GM23338 (cell line): ENCODE measurements at regions not wholly inside any gene's neighbourhood (a gene's known extent, or its start where the extent isn't known, plus 50 kb on each side); places are given as distances from the start of the nearest gene placed in this dataset.

Source experiments
- ATAC-seq: fragments of 200-7000 bp; cut with Tn5 transposase; 3 replicates; pipeline ENCODE4 v1.9.1; 2020
- DNase-seq: peaks from one replicate; pipeline ENCODE4 v3.0.0-alpha.2; 2015; ENCODE audit warnings: low spot score
- H2AFZ ChIP-seq: fragments of 200-600 bp; sonication (generic); 2 replicates; pipeline ENCODE4 v1.8.0; 2016; ENCODE audit warnings: antibody characterized with exemption, mild to moderate bottlenecking, moderate library complexity
- H3F3A ChIP-seq: fragments of 200-600 bp; sonication (generic); replicated peaks from 2 replicates; pipeline ENCODE4 v1.8.0; 2017; ENCODE audit warnings: antibody characterized with exemption, mixed run types, low read depth
- H3K27ac ChIP-seq: fragments of 200-600 bp; sonication (generic); 2 replicates; pipeline ENCODE4 v1.6.1; 2016; ENCODE audit warnings: low read depth
- H3K27me3 ChIP-seq: fragments of 200-600 bp; sonication (generic); 2 replicates; pipeline ENCODE4 v1.8.0; 2016; ENCODE audit warnings: mild to moderate bottlenecking, mixed run types, moderate library complexity; ENCODE audit not compliant: insufficient read depth
- H3K36me3 ChIP-seq: fragments of 200-600 bp; sonication (generic); 2 replicates; pipeline ENCODE4 v1.8.0; 2016; ENCODE audit warnings: mild to moderate bottlenecking; ENCODE audit not compliant: insufficient read depth
- H3K4me1 ChIP-seq: fragments of 200-600 bp; sonication (generic); 2 replicates; pipeline ENCODE4 v1.8.0; 2016; ENCODE audit warnings: mild to moderate bottlenecking, moderate library complexity; ENCODE audit not compliant: insufficient read depth
- H3K4me2 ChIP-seq: fragments of 200-600 bp; sonication (generic); 2 replicates; pipeline ENCODE4 v1.7.1; 2017; ENCODE audit warnings: mixed run types
- H3K4me3 ChIP-seq: fragments of 200-600 bp; sonication (generic); 2 replicates; pipeline ENCODE4 v1.6.1; 2016; ENCODE audit warnings: mixed run types
- H3K79me2 ChIP-seq: fragments of 200-600 bp; sonication (generic); replicated peaks from 2 replicates; pipeline ENCODE4 v1.8.0; 2017; ENCODE audit warnings: mild to moderate bottlenecking; ENCODE audit not compliant: insufficient read depth
- H3K9me2 ChIP-seq: fragments of 200-600 bp; sonication (generic); 2 replicates; pipeline ENCODE4 v1.8.0; 2017; ENCODE audit not compliant: insufficient read depth
- H4K20me1 ChIP-seq: fragments of 200-600 bp; sonication (generic); replicated peaks from 2 replicates; pipeline ENCODE4 v1.8.0; 2017; ENCODE audit warnings: mild to moderate bottlenecking; ENCODE audit not compliant: insufficient read depth
- H3K27ac Mint-ChIP-seq: 2 replicates; pipeline ENCODE4 v1.8.0; 2020; ENCODE audit warnings: inconsistent platforms, mild to moderate bottlenecking, moderate library complexity, mixed read lengths
- H3K27me3 Mint-ChIP-seq: 3 replicates; pipeline ENCODE4 v1.8.0; 2022; ENCODE audit warnings: low read depth, mild to moderate bottlenecking, moderate library complexity, mixed read lengths, inconsistent platforms; ENCODE audit not compliant: insufficient read depth, poor library complexity
- H3K36me3 Mint-ChIP-seq: 3 replicates; pipeline ENCODE4 v1.8.0; 2021; ENCODE audit warnings: low read depth, mild to moderate bottlenecking, inconsistent platforms, moderate library complexity, mixed read lengths
- H3K4me1 Mint-ChIP-seq: 3 replicates; pipeline ENCODE4 v1.8.0; 2020; ENCODE audit warnings: mild to moderate bottlenecking, inconsistent platforms, mixed read lengths
- H3K4me3 Mint-ChIP-seq: 3 replicates; pipeline ENCODE4 v1.8.0; 2021; ENCODE audit warnings: moderate library complexity, mild to moderate bottlenecking, inconsistent platforms, mixed read lengths
- H3K9me3 Mint-ChIP-seq: 3 replicates; pipeline ENCODE4 v1.8.0; 2020; ENCODE audit warnings: moderate library complexity, mild to moderate bottlenecking, inconsistent platforms, mixed read lengths
- CREB1 ChIP-seq: fragments of 250-450 bp; sonication (Bioruptor Pico); IDR thresholded peaks from 2 replicates; pipeline ENCODE4 v1.5.0; 2020; ENCODE audit warnings: low read depth, mild to moderate bottlenecking, moderate library complexity
- CTCF ChIP-seq, 2 experiments: fragments of 200-600 bp in 1 of 2; sonication (generic) in 1 of 2; conservative IDR thresholded peaks; 2 replicates each; pipeline versions ENCODE4 v1.5.1 to v1.6.1; 2016 to 2017; ENCODE audit warnings: antibody characterized with exemption in 2 of 2, low read depth in 2 of 2, mild to moderate bottlenecking in 2 of 2, moderate library complexity in 1 of 2
- ETS1 ChIP-seq: IDR thresholded peaks from 2 replicates; pipeline ENCODE4 v1.6.1; 2016; ENCODE audit warnings: antibody characterized with exemption
- EZH2 ChIP-seq: fragments of 200-600 bp; sonication (generic); IDR thresholded peaks from one replicate; pipeline ENCODE4 v1.8.0; 2017; ENCODE audit warnings: antibody characterized with exemption, mild to moderate bottlenecking, low read depth; ENCODE audit not compliant: unreplicated experiment
- EZH2phosphoT487 ChIP-seq: fragments of 200-600 bp; sonication (generic); IDR thresholded peaks from one replicate; pipeline ENCODE4 v1.8.1; 2018; ENCODE audit warnings: antibody characterized with exemption; ENCODE audit not compliant: unreplicated experiment
- JUNB ChIP-seq: IDR thresholded peaks from one replicate; pipeline ENCODE4 v1.6.1; 2016; ENCODE audit warnings: antibody characterized with exemption; ENCODE audit not compliant: unreplicated experiment
- NANOG ChIP-seq: IDR thresholded peaks from 2 replicates; pipeline ENCODE4 v1.6.1; 2016; ENCODE audit warnings: antibody characterized with exemption, borderline replicate concordance
- POLR2AphosphoS5 ChIP-seq: IDR thresholded peaks from 2 replicates; pipeline ENCODE4 v1.6.1; 2016; ENCODE audit warnings: antibody characterized with exemption, low read depth
- REST ChIP-seq: IDR thresholded peaks from one replicate; pipeline ENCODE4 v1.6.1; 2018; ENCODE audit warnings: antibody characterized with exemption; ENCODE audit not compliant: unreplicated experiment
- STAT1 ChIP-seq: IDR thresholded peaks from one replicate; pipeline ENCODE4 v1.6.1; 2016; ENCODE audit warnings: antibody characterized with exemption; ENCODE audit not compliant: unreplicated experiment
- ZNF114 ChIP-seq: fragments of 250-450 bp; sonication (Bioruptor Pico); IDR thresholded peaks from 2 replicates; pipeline ENCODE4 v1.5.0; 2020; ENCODE audit warnings: mild to moderate bottlenecking, moderate library complexity
- ZNF331 ChIP-seq: fragments of 250-450 bp; sonication (Bioruptor Pico); IDR thresholded peaks from 2 replicates; pipeline ENCODE4 v1.5.0; 2020; ENCODE audit warnings: low read depth, mild to moderate bottlenecking, moderate library complexity
- ZNF462 ChIP-seq: fragments of 250-450 bp; sonication (Bioruptor Pico); IDR thresholded peaks from 2 replicates; pipeline ENCODE4 v1.5.0; 2020; ENCODE audit warnings: mild to moderate bottlenecking, moderate library complexity

- H3K36me3 Mint-ChIP-seq, result no peaks in the 10 kb centered on the region
- ATAC-seq, result no peak
- no peaks in the 10 kb centered on the region for H3F3A ChIP-seq
These were observed 81.3 kb upstream of the BMP2 start for GRCh38 chr20:6686171-6686570.

More at GRCh38 chr20:6686171-6686570, 81.3 kb upstream of the BMP2 start:
- no peak for DNase-seq
- H3K4me3 ChIP-seq, result no peak overlapping the region
- no peaks in the 10 kb centered on the region for H3K9me2 ChIP-seq
- H3K4me2 ChIP-seq, result no peak overlapping the region
- H3K79me2 ChIP-seq, result no peaks in the 10 kb centered on the region
- H3K9me3 Mint-ChIP-seq, result no peaks in the 10 kb centered on the region
- no peak overlapping the region for H3K4me3 Mint-ChIP-seq
- no peaks in the 10 kb centered on the region for H3K27me3 ChIP-seq
- H3K27ac Mint-ChIP-seq, result no peak overlapping the region
- no peaks in the 10 kb centered on the region for H4K20me1 ChIP-seq
- TF ChIP-seq ZNF462 (CRISPR knock-in tag) (no peak), JUNB (no peak), CTCF (conservative IDR thresholded peaks at IDR 0.05; ENCODE audit: low read depth in 2 of 2) (no peak), CREB1 (no peak), REST (no peak), ETS1 (no peak), EZH2 (no peak), STAT1 (no peak), ZNF114 (CRISPR knock-in tag) (no peak), EZH2phosphoT487 (no peak), POLR2AphosphoS5 (no peak), NANOG (no peak), ZNF331 (CRISPR knock-in tag) (no peak)
- no peaks in the 10 kb centered on the region for H3K27me3 Mint-ChIP-seq
- H2AFZ ChIP-seq, result no peak overlapping the region
- H3K27ac ChIP-seq, result no peak overlapping the region
- H3K4me1 Mint-ChIP-seq, result no peaks in the 10 kb centered on the region
- no peaks in the 10 kb centered on the region for H3K36me3 ChIP-seq
- no peaks in the 10 kb centered on the region for H3K4me1 ChIP-seq
